ENCODE measurements at regions not wholly inside any gene's neighbourhood (a gene's known extent, or its start where the extent isn't known, plus 50 kb on each side); places are given as distances from the start of the nearest gene placed in this dataset.
"Not testable (repeated sequence)": the region's sequence is repeated elsewhere in the genome, so short reads cannot be mapped to it uniquely, and the experiment has no call there.

- H3K4me3 Mint-ChIP-seq (ENCODE audit: unreplicated experiment) = no peak overlapping the region
- no peaks in the 10 kb centered on the region for H3K9me3 Mint-ChIP-seq (ENCODE audit: unreplicated experiment)
- TF ChIP-seq, protein P1, sequence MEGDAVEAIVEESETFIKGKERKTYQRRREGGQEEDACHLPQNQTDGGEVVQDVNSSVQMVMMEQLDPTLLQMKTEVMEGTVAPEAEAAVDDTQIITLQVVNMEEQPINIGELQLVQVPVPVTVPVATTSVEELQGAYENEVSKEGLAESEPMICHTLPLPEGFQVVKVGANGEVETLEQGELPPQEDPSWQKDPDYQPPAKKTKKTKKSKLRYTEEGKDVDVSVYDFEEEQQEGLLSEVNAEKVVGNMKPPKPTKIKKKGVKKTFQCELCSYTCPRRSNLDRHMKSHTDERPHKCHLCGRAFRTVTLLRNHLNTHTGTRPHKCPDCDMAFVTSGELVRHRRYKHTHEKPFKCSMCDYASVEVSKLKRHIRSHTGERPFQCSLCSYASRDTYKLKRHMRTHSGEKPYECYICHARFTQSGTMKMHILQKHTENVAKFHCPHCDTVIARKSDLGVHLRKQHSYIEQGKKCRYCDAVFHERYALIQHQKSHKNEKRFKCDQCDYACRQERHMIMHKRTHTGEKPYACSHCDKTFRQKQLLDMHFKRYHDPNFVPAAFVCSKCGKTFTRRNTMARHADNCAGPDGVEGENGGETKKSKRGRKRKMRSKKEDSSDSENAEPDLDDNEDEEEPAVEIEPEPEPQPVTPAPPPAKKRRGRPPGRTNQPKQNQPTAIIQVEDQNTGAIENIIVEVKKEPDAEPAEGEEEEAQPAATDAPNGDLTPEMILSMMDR (IDR thresholded peaks at IDR 0.05; ENCODE audit: unreplicated experiment) = no peak
- DNase-seq (ENCODE audit: low spot score) = no peak
- H3K27me3 Mint-ChIP-seq (ENCODE audit: unreplicated experiment) = no peaks in the 10 kb centered on the region
- H3K4me1 Mint-ChIP-seq (ENCODE audit: unreplicated experiment) = peaks cover 2% of the 10 kb centered on the region
- H3K27ac Mint-ChIP-seq (ENCODE audit: unreplicated experiment) = no peak overlapping the region
- no peaks in the 10 kb centered on the region for H3K36me3 Mint-ChIP-seq (ENCODE audit: low read depth, unreplicated experiment)
These were observed 185.8 kb downstream of the HS3ST3A1 start for GRCh38 chr17:13415871-13416416.

DNA sequence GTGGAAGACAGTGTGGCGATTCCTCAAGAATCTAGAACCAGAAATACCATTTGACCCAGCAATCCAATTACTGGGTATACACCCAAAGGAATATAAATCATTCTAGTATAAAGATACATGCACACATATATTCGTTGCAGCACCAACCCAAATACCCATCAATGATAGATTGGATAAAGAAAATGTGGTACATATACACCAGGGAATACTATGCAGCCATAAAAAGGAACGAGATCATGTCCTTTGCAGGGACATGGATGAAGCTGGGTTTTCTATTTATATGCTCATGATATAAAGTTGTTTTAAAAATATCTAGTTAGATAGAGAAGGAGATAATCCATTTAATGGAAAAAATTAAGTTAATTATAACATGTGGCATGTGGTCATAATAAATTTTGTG, 186.5 kb downstream of the HS3ST3A1 start:
- H3K27me3 Mint-ChIP-seq (ENCODE audit: unreplicated experiment); H3K36me3 Mint-ChIP-seq (ENCODE audit: low read depth, unreplicated experiment); DNase-seq (ENCODE audit: low spot score): not testable (repeated sequence)

DNA sequence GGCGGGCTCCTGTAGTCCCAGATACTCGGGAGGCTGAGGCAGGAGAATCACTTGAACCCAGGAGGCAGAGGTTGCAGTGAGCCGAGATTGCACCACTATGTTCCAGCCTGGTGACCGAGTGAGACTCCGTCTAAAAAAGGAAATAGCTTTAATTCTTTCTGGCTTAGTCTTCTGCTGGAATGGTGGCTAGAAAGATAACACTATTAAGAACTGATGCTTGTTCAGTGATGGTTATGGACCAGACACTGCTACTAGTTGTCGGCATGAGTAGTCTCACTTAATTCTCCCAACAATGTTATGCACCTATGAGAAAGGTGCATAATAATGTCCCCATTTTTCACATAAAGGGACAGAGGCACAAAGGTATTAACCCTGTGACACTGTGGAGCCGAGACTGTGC, 188.7 kb downstream of the HS3ST3A1 start:
- Mint-ChIP-seq H3K4me1 (ENCODE audit: unreplicated experiment) (peaks cover 14% of the 10 kb centered on the region), H3K4me3 (ENCODE audit: unreplicated experiment) (no peak overlapping the region), H3K9me3 (ENCODE audit: unreplicated experiment) (no peaks in the 10 kb centered on the region), H3K27ac (ENCODE audit: unreplicated experiment) (no peak overlapping the region), H3K36me3 (ENCODE audit: low read depth, unreplicated experiment) (no peaks in the 10 kb centered on the region), H3K27me3 (ENCODE audit: unreplicated experiment) (no peaks in the 10 kb centered on the region)
- TF ChIP-seq, protein P1 (IDR thresholded peaks at IDR 0.05; ENCODE audit: unreplicated experiment) = no peak
- DNase-seq (ENCODE audit: low spot score) = no peak

More for the DNA sequence above, 186.5 kb downstream of the HS3ST3A1 start:
- H3K9me3 Mint-ChIP-seq (ENCODE audit: unreplicated experiment); H3K4me1 Mint-ChIP-seq (ENCODE audit: unreplicated experiment); H3K27ac Mint-ChIP-seq (ENCODE audit: unreplicated experiment); H3K4me3 Mint-ChIP-seq (ENCODE audit: unreplicated experiment): not testable (repeated sequence)

GRCh38 chr17:13410874-13411273, 190.9 kb downstream of the HS3ST3A1 start:
- Mint-ChIP-seq H3K4me1 (ENCODE audit: unreplicated experiment) (peaks cover 16% of the 10 kb centered on the region), H3K27me3 (ENCODE audit: unreplicated experiment) (no peaks in the 10 kb centered on the region), H3K27ac (ENCODE audit: unreplicated experiment) (no peak overlapping the region), H3K4me3 (ENCODE audit: unreplicated experiment) (no peak overlapping the region), H3K9me3 (ENCODE audit: unreplicated experiment) (no peaks in the 10 kb centered on the region), H3K36me3 (ENCODE audit: low read depth, unreplicated experiment) (no peaks in the 10 kb centered on the region)
- TF ChIP-seq, protein P1 (IDR thresholded peaks at IDR 0.05; ENCODE audit: unreplicated experiment) = no peak
- no peak for DNase-seq (ENCODE audit: low spot score)

- no peak for DNase-seq (ENCODE audit: low spot score)
- no peak overlapping the region for H3K4me3 Mint-ChIP-seq (ENCODE audit: unreplicated experiment)
- no peak overlapping the region for H3K27ac Mint-ChIP-seq (ENCODE audit: unreplicated experiment)
- H3K4me1 Mint-ChIP-seq (ENCODE audit: unreplicated experiment) = peaks cover 22% of the 10 kb centered on the region
- no peaks in the 10 kb centered on the region for H3K36me3 Mint-ChIP-seq (ENCODE audit: low read depth, unreplicated experiment)
- TF ChIP-seq, protein P1 (IDR thresholded peaks at IDR 0.05; ENCODE audit: unreplicated experiment) = no peak
- H3K9me3 Mint-ChIP-seq (ENCODE audit: unreplicated experiment) = no peaks in the 10 kb centered on the region
- no peaks in the 10 kb centered on the region for H3K27me3 Mint-ChIP-seq (ENCODE audit: unreplicated experiment)
These were observed 191.5 kb downstream of the HS3ST3A1 start for GRCh38 chr17:13410214-13410613.
